ENCODE measurements at regions not wholly inside any gene's neighbourhood (a gene's known extent, or its start where the extent isn't known, plus 50 kb on each side); places are given as distances from the start of the nearest gene placed in this dataset.
"Not testable (repeated sequence)": the region's sequence is repeated elsewhere in the genome, so short reads cannot be mapped to it uniquely, and the experiment has no call there.

GRCh38 chr2:16199241-16199640, 258.9 kb downstream of the MYCN start:
- ATAC-seq; DNase-seq (ENCODE audit: low spot score); intact Hi-C loops (cut with DNase I): not testable (repeated sequence)

GRCh38 chr2:16198166-16198912, 258.0 kb downstream of the MYCN start:
- intact Hi-C loops (cut with DNase I) = no loop called here
- no peak for ATAC-seq
- no peak for DNase-seq (ENCODE audit: low spot score)

GRCh38 chr2:16197504-16198147, 257.3 kb downstream of the MYCN start:
- intact Hi-C loops (cut with DNase I) = no loop called here
- ATAC-seq = no peak
- DNase-seq (ENCODE audit: low spot score) = no peak

- intact Hi-C loops (cut with DNase I) = no loop called here
- DNase-seq (ENCODE audit: low spot score) (no peak), ATAC-seq (no peak)
Measured at GRCh38 chr2:16196687-16197503, 256.5 kb downstream of the MYCN start.

- no peak for ATAC-seq
- intact Hi-C loops (cut with DNase I) = no loop called here
Measured at GRCh38 chr2:16195681-16196070, 255.3 kb downstream of the MYCN start.

GRCh38 chr2:16194931-16195680, 254.8 kb downstream of the MYCN start:
- intact Hi-C loops (cut with DNase I) = no loop called here
- ATAC-seq (no peak), DNase-seq (ENCODE audit: low spot score) (no peak)

More at GRCh38 chr2:16195681-16196070, 255.3 kb downstream of the MYCN start:
- no peak for DNase-seq (ENCODE audit: low spot score)

- DNase-seq (ENCODE audit: low spot score) = no peak
- ATAC-seq = no peak
- intact Hi-C loops (cut with DNase I) = no loop called here
Measured at GRCh38 chr2:16194530-16194929, 254.2 kb downstream of the MYCN start.

- ATAC-seq (no peak), DNase-seq (ENCODE audit: low spot score) (no peak)
- intact Hi-C loops (cut with DNase I) = no loop called here
Measured at GRCh38 chr2:16194096-16194390, 253.7 kb downstream of the MYCN start.

- ATAC-seq (no peak), DNase-seq (ENCODE audit: low spot score) (no peak)
- intact Hi-C loops (cut with DNase I) = no loop called here
Measured at GRCh38 chr2:16192416-16193216, 252.3 kb downstream of the MYCN start.

- no peak for DNase-seq (ENCODE audit: low spot score)
- intact Hi-C loops (cut with DNase I) = no loop called here
- no peak for ATAC-seq
Measured at GRCh38 chr2:16191431-16192200, 251.3 kb downstream of the MYCN start.

GRCh38 chr2:16190446-16191270, 250.3 kb downstream of the MYCN start:
- intact Hi-C loops (cut with DNase I) = no loop called here
- ATAC-seq = no peak
- DNase-seq (ENCODE audit: low spot score) = no peak

GRCh38 chr2:16189836-16190160, 249.4 kb downstream of the MYCN start:
- ATAC-seq (no peak), DNase-seq (ENCODE audit: low spot score) (no peak)

GRCh38 chr2:16189029-16189835, 248.9 kb downstream of the MYCN start:
- intact Hi-C loops (cut with DNase I) = no loop called here
- DNase-seq (ENCODE audit: low spot score) (no peak), ATAC-seq (no peak)

More at GRCh38 chr2:16189836-16190160, 249.4 kb downstream of the MYCN start:
- intact Hi-C loops (cut with DNase I) = no loop called here

GRCh38 chr2:16188261-16188890, 248.0 kb downstream of the MYCN start:
- ATAC-seq (no peak), DNase-seq (ENCODE audit: low spot score) (no peak)
- intact Hi-C loops (cut with DNase I) = no loop called here

- DNase-seq (ENCODE audit: low spot score) (no peak), ATAC-seq (no peak)
- intact Hi-C loops (cut with DNase I) = no loop called here
Measured at GRCh38 chr2:16187482-16187817, 247.1 kb downstream of the MYCN start.
